ENCODE measurements at regions not wholly inside any gene's neighbourhood (a gene's known extent, or its start where the extent isn't known, plus 50 kb on each side); places are given as distances from the start of the nearest gene placed in this dataset.

- H3K23ac ChIP-seq (ENCODE audit: insufficient read length), result no peak overlapping the region
- POLR2A ChIA-PET (ENCODE audit: partially characterized antibody), result no interaction called here
- H2BK20ac ChIP-seq (ENCODE audit: low read length), result no peak overlapping the region
- H2BK15ac ChIP-seq (ENCODE audit: low read length), result no peak overlapping the region
- peaks cover 0 to 2% (median 0%) of the 10 kb centered on the region in 4 experiments; a peak in 1 of 7 replicates for H3K4me1 ChIP-seq (replicated peaks in 1 of 4; ENCODE audit: control insufficient read depth in 3 of 4, insufficient read depth in 4 of 4, low read length in 3 of 4)
- H3K36me3 ChIP-seq (ENCODE audit: control insufficient read depth in 2 of 4, insufficient read depth in 4 of 4, low read length in 3 of 4), result no peaks in the 10 kb centered on the region
- H3K79me1 ChIP-seq (ENCODE audit: low read depth, low read length), result no peaks in the 10 kb centered on the region
- no peak overlapping the region for H2BK120ac ChIP-seq (replicated peaks; ENCODE audit: low read depth, low read length)
- H3K27me3 ChIP-seq (replicated peaks in 1 of 4; ENCODE audit: control insufficient read depth in 3 of 4, extremely low read depth in 1 of 4, insufficient read depth in 3 of 4, low read length in 3 of 4), result no peaks in the 10 kb centered on the region
- H3K4me3 ChIP-seq (ENCODE audit: extremely low read depth in 1 of 4, insufficient read depth in 2 of 4, low read depth in 3 of 4, low read length in 4 of 4), result no peak overlapping the region
- H3K4ac ChIP-seq (replicated peaks; ENCODE audit: insufficient read length, low read depth, low read length), result no peak overlapping the region
- no peak overlapping the region for H3K14ac ChIP-seq (ENCODE audit: insufficient read length)
- no peak overlapping the region for H2AK5ac ChIP-seq (ENCODE audit: low read depth, low read length)
- H4K8ac ChIP-seq (ENCODE audit: extremely low read depth, insufficient read depth, low read length), result no peak overlapping the region; the same call in 1 of the 2 replicates
- H2BK5ac ChIP-seq (ENCODE audit: low read depth, low read length), result no peak overlapping the region
- H2AFZ ChIP-seq (ENCODE audit: low read length), result no peak overlapping the region
- no peak overlapping the region for H3K27ac ChIP-seq (ENCODE audit: low read depth, low read length)
- no peak overlapping the region for H4K91ac ChIP-seq (replicated peaks; ENCODE audit: insufficient read length, low read length)
- H3K4me2 ChIP-seq (ENCODE audit: insufficient read depth in 1 of 2, low read depth in 2 of 2, low read length in 2 of 2), result no peak overlapping the region
- no peaks in the 10 kb centered on the region for H3K79me2 ChIP-seq (ENCODE audit: control insufficient read depth in 1 of 2, insufficient read depth in 2 of 2, low read length in 2 of 2)
- H3K9ac ChIP-seq (replicated peaks in 1 of 4; ENCODE audit: extremely low read depth in 1 of 4, low read depth in 3 of 4, low read length in 3 of 4), result no peak overlapping the region
- no peak overlapping the region for H2BK12ac ChIP-seq (ENCODE audit: low read depth, low read length)
- H3K23me2 ChIP-seq (ENCODE audit: low read depth, low read length), result peaks cover 2% of the 10 kb centered on the region; the same call in 1 of the 2 replicates
- no peak overlapping the region for H3K56ac ChIP-seq (replicated peaks; ENCODE audit: insufficient read length, low read depth, low read length)
- DNase-seq (ENCODE audit: low read depth in 1 of 2, low spot score in 2 of 2), result no peak
- whole genome bisulfite sequencing, 2 experiments (ENCODE audit: extremely low coverage in 1 of 2, insufficient coverage in 1 of 2, insufficient read length in 1 of 2, insufficient replicate concordance in 2 of 2, low coverage in 1 of 2, low lambda C conversion rate in 2 of 2, missing lambda C conversion rate in 1 of 2), result 77% methylated on average over 9 of the region's 9 CpGs; no CpG with 5 or more reads in 1 of the 2 experiments
- H3K9me3 ChIP-seq (ENCODE audit: insufficient read depth in 2 of 2, low read depth in 1 of 2, low read length in 1 of 2), result no peaks in the 10 kb centered on the region; a peak in 1 of 4 replicates
- H4K20me1 ChIP-seq (replicated peaks in 1 of 2; ENCODE audit: control insufficient read depth in 1 of 2, insufficient read depth in 2 of 2, low read length in 2 of 2), result no peaks in the 10 kb centered on the region
- no peak for TF ChIP-seq POU5F1 (IDR thresholded peaks at IDR 0.05; ENCODE audit: low read depth, low read length)
- TF ChIP-seq USF2 (IDR thresholded peaks at IDR 0.05; ENCODE audit: low read length), result no peak
- TF ChIP-seq MAFK (IDR thresholded peaks at IDR 0.05; ENCODE audit: low read depth, low read length), result no peak
- no peak for TF ChIP-seq SP4 (IDR thresholded peaks at IDR 0.05; ENCODE audit: low read length)
- TF ChIP-seq HDAC6 (IDR thresholded peaks at IDR 0.05; ENCODE audit: low read depth, low read length), result no peak
- no peak for TF ChIP-seq RFX5 (IDR thresholded peaks at IDR 0.05; ENCODE audit: borderline replicate concordance, low read depth, low read length)
- no peak overlapping the region for H4K5ac ChIP-seq (ENCODE audit: insufficient read length, low read depth, low read length)
- FAIRE-seq, result no peak
- CTCF ChIA-PET (ENCODE audit: partially characterized antibody), result interaction anchor here (1.6 to 2.2 kb wide), 2 partner anchors 47 to 158 kb away, joined by 6 to 7 read pairs; no protein-coding TSS in a partner anchor
- no peak overlapping the region for H3K18ac ChIP-seq (ENCODE audit: extremely low read depth, low read length)
Measured at GRCh38 chr5:61816146-61816545, 484.1 kb downstream of the ZSWIM6 start.
